ENCODE measurements at regions not wholly inside any gene's neighbourhood (a gene's known extent, or its start where the extent isn't known, plus 50 kb on each side); places are given as distances from the start of the nearest gene placed in this dataset.

DNA sequence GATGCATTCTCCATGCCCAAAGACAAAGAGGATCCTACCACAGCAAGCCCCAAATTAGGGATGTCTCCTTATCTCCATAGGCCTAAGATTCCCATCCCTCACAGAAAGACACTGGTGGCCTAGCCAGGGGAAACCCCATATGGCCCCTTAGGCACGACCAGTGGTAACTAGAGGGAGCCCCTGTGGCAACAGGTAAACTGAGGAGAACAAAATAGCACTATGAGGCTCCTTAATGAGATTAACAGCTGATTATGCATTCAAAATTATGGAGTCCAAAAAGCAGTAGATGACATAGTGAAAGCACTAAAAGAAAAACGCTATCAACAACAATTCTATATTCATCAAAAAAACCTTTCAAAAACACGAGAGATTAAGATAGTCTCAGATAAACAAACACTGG lies 234.0 kb downstream of the DIRAS2 start:
- TF ChIP-seq GATA1 (IDR thresholded peaks at IDR 0.05; ENCODE audit: low read depth, low read length) (no peak), POLR2A (IDR thresholded peaks at IDR 0.05; ENCODE audit: low read length) (no peak)
- DNase-seq, result no peak

DNA sequence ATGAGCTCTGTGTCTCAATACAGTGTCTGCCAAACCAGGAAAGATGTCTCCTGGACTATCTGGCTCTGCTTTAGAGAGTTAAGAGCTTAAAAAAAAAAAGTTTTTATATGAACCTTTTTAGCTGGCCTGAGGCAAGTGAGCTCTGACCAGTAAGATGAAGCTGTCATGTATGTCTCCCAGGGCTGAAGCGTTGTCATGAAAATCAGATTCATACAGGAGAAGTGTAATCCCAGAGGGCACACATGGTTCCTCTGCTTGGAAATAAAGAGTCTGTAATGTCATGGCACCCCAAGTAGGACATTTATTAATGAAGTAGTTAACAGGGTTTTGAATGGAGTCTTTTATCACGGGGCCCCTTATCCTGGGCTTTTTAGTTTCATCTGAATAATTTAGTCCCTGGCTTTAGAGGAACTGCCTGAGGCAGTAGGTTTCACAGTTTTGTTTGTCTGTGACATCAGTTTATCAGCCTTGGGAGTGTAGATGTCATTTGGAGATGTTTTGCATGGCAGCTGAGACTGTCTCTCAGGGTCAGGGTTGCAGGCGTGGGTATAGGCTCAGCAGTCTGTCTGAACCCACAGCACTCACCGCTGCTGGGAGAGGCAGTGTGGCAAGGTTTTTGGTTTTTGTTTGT lies 223.3 kb downstream of the DIRAS2 start:
- no peak for DNase-seq

DNA sequence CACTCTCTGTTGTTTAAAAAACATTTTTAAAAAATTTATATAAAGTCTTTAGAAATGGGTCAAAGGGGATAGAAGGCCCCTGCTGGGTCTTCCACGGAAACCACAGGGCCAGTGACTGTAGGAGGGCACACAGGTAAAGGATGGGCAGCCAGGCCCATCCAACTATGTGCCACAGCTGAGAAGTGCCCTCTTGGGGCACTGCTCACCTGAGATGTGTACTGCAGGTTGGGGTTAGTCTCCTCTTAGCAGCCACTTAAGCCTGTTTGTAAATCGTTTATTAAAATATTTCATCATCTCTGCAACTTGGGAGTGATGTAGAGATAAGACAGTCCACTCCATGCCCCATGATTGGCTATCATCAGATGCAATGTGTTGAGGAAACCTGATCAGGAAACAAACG lies 222.4 kb downstream of the DIRAS2 start:
- no peak for DNase-seq
- no peak for TF ChIP-seq GATA1 (IDR thresholded peaks at IDR 0.05; ENCODE audit: low read depth, low read length)
- TF ChIP-seq POLR2A (IDR thresholded peaks at IDR 0.05; ENCODE audit: low read length), result no peak

More for the DNA sequence above, 223.3 kb downstream of the DIRAS2 start:
- TF ChIP-seq GATA1 (IDR thresholded peaks at IDR 0.05; ENCODE audit: low read depth, low read length) (no peak), POLR2A (IDR thresholded peaks at IDR 0.05; ENCODE audit: low read length) (no peak)

DNA sequence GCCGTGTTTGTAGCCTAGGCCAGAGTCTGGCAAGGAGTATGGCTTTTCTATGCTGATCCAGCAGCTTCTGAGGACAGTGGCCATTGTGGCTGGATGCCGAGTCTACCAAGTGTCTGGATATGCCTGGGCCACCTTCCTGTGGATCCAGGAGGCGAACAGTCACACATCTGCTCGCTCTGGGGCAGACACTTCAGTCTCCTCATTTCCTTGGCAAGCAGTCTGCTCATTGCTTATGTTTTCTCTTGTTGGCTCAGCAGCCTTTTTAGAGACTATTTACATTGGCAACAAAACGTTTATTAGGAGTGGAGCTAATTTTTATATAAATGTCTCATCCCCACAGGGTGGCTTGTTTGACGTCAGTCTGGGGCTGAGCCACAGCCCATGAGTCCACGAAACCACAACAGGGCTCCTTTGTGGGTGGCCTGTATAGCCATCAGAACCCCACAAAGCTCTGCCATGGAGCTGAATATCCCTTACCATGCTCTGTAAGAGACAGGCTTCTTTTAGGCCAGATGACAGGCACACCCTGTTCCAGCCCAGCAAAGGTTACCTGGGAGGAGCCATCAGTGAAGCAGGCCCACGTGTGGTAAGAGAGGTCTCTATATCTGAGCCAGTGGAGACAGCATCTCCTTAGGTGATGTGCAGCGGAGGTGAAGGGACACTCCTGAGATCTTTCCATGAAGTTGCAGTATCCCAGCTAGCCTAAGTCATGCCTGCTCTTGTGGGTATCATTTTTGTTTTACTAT lies 221.7 kb downstream of the DIRAS2 start:
- TF ChIP-seq GATA1 (IDR thresholded peaks at IDR 0.05; ENCODE audit: low read depth, low read length), result no peak
- TF ChIP-seq POLR2A (IDR thresholded peaks at IDR 0.05; ENCODE audit: low read length), result no peak
- no peak for DNase-seq

DNA sequence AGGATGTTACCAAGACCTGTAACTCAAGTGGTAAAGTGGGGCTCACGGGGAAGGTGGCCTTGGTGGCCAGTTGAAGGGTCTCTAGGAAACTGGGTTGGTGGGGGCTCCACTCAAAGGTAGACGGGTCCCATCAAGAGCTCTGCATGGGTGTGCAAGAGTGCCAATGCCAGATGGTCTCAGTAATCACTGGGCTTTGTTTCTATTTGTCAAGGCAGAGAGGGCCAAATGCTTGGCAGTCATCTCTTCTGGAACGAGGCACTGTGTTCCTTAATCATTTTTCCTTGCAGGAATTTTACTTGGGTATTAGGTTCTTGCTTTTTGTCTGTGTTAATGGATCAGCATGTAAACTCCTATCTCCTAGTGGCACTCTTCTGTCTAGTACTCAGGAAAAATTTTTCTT lies 220.8 kb downstream of the DIRAS2 start:
- DNase-seq, result no peak
- TF ChIP-seq GATA1 (IDR thresholded peaks at IDR 0.05; ENCODE audit: low read depth, low read length) (no peak), POLR2A (IDR thresholded peaks at IDR 0.05; ENCODE audit: low read length) (no peak)

DNA sequence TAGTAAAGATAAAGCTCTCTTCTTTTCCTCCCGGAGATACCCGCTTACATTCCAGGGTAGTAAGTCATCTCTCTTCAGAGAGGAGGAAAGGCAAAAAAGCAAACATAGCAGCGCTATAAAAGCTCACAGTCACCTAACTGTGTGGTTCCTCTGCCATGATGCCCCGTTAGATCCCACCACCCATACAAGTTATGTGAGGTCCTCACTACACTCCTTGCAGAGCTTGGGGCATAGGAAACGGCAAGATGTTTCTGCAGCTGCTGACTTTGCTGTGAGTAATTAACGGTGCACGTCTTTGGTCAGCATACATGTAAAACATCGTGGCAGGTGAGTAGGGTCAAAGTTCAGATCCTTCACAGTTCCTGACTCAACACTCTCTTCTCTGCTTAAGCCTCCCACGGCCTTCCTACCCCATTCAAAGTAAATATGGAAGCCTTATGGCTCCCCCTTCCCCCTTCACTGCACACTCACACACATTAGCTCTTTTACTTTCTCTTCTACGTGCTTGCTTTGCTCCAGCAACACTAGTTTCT lies 218.9 kb downstream of the DIRAS2 start:
- DNase-seq, result no peak

DNA sequence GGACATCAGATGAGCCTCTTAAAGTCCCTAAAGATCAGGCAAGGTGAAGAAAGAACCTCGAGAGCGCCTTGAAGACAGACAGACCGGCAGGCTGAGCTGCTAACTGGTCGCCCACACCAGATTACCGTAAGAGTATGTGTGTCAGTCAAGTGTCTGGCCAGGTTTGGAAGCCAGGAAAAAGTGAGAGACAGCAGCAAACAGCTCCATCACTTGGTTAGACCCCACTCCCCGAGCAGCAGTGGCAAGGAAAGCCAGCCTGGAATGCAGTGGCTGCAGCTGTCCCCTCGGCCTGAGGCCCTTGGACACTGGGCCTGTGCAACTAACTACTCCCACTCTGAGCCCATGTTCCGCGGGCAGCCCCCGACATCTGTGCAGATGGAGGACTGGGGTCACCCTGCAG lies 214.1 kb downstream of the DIRAS2 start:
- no peak for TF ChIP-seq POLR2A (IDR thresholded peaks at IDR 0.05; ENCODE audit: low read length)
- TF ChIP-seq GATA1 (IDR thresholded peaks at IDR 0.05; ENCODE audit: low read depth, low read length), result no peak
- DNase-seq, result no peak

More for the DNA sequence above, 218.9 kb downstream of the DIRAS2 start:
- no peak for TF ChIP-seq POLR2A (IDR thresholded peaks at IDR 0.05; ENCODE audit: low read length)
- no peak for TF ChIP-seq GATA1 (IDR thresholded peaks at IDR 0.05; ENCODE audit: low read depth, low read length)

DNA sequence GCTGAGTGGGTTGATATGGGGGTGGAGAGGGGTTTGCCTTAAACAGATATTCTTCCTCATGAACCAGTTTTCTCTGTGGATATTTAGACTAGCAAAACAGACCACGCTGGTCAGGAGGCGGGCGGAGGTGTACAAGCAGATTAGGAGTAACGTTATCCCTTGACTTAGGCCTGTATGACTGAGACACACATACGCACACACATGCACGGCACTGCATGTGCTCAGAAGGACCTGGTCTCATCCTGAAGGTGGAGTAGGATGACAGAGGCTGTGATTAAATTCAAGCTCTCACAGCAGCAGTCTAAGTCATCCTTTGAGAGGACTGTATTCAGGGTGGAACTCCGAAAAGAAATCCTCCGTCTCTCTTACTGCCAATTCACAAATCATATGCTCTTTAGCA lies 209.7 kb downstream of the DIRAS2 start:
- no peak for DNase-seq
- TF ChIP-seq POLR2A (IDR thresholded peaks at IDR 0.05; ENCODE audit: low read length) (no peak), GATA1 (IDR thresholded peaks at IDR 0.05; ENCODE audit: low read depth, low read length) (no peak)

DNA sequence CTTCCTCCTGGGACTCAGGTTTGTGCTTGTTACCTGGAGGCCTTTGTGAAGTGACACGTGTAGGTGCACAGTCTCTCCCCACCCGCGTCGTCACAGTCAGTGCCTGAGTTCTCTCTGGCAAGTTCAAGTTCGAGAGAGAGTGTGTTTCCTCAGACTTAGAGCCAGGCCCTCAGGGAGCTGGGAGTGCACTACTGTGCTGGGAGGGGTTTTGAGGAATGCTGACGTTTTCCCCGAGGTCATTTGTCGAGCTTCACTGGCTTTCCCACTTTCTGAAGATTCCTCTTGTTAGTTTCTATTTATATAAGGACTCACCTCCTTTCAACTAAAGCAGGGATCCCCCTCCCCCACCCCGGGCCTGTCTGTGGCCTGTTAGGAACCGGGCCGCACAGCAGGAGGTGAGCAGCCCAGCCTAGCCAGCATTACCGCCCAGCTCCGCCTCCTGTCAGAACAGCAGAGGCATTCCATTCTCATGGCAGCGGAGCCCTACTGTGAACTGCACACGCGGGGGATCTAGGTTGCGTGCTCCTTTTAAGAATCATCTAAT lies 209.2 kb downstream of the DIRAS2 start:
- no peak for TF ChIP-seq POLR2A (IDR thresholded peaks at IDR 0.05; ENCODE audit: low read length)
- TF ChIP-seq GATA1 (IDR thresholded peaks at IDR 0.05; ENCODE audit: low read depth, low read length), result no peak
- no peak for DNase-seq

DNA sequence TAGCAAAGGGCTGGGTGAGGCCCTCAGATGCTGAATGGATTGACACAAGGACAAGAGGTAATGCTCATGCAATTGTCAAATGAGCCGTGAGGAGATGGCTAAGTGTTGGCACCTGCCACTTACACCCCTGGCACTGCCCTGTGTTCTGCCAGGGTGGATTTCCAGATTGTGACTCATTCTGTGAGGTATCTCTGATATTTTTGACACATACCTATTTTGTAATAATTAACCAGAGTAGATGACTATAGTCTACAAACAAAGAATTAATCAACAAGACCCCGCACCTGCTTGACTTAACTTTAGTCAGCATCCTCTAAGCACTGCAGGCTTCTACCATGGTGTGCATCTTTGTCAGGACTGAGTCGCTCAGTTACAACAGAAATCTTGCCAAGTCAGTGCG lies 200.8 kb downstream of the DIRAS2 start:
- no peak for TF ChIP-seq GATA1 (IDR thresholded peaks at IDR 0.05; ENCODE audit: low read depth, low read length)
- no peak for TF ChIP-seq POLR2A (IDR thresholded peaks at IDR 0.05; ENCODE audit: low read length)
- no peak for DNase-seq

DNA sequence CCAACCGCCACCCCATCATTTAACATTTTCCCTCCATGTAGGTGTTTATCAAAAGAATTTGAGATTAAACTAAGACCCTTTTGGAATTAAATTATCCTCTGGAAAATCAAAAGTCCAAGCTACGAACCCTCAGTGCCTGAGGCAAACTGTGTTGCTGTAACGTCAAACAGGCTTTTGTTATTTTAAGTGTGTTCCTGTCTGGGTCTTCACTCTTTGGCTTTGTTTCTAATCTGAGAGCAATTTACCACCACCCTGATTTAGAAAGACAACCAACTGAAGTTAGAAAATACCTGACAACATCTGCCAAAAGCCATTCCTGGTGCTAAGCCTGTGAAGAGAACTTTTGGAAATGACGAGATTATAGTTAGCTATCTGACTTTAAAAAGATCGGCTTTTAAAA lies 199.9 kb downstream of the DIRAS2 start:
- TF ChIP-seq GATA1 (IDR thresholded peaks at IDR 0.05; ENCODE audit: low read depth, low read length), result no peak
- no peak for TF ChIP-seq POLR2A (IDR thresholded peaks at IDR 0.05; ENCODE audit: low read length)
- DNase-seq, result no peak

DNA sequence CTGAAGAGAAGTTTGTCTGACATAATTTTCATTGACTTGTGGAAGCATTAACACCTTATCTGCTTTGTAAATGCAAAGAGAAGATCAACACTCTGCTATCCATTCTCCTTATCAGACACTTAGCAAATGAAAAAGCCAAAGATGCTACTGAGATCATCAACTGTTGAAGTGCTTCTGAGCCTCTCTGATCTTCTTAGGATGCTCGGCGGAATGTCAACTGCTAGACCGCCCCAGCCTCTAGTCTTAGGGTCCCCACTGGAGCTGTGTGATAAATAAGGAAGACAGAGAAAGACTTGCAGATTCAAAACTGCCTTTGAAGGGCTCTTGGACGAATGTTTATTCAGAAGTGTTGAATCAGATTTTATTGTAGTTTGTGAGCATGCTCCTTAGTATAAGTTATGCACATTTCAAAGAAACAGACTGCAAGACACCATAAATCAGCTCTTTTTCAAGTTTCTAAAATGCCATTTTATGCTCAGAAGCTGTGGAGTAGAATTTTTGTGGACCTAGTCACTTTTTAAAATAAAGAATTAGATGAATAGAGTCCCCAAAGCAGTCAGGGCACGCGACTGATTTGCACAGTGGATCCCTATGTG lies 197.9 kb downstream of the DIRAS2 start:
- DNase-seq, result no peak
- TF ChIP-seq POLR2A (IDR thresholded peaks at IDR 0.05; ENCODE audit: low read length), result no peak
- no peak for TF ChIP-seq GATA1 (IDR thresholded peaks at IDR 0.05; ENCODE audit: low read depth, low read length)

DNA sequence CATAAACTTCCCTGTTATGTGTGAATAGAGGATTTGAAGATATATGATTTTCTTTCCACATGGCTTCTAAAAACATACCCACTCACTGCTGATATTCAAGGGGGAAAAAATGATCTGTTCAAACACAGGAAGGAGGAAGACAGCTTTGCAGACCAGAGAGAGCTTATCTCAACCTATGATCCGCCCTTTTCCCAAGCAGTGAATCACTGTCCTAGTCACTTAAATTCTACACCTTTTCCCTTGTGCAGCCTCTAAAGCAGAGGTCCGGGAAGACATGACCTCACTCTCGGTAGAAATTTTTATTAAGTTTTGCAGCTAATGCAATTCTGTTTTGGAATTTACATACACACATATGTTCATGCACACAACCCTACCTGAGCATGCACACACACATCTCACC lies 197.2 kb downstream of the DIRAS2 start:
- no peak for TF ChIP-seq GATA1 (IDR thresholded peaks at IDR 0.05; ENCODE audit: low read depth, low read length)
- no peak for TF ChIP-seq POLR2A (IDR thresholded peaks at IDR 0.05; ENCODE audit: low read length)
- DNase-seq, result no peak
